ENCODE measurements at regions not wholly inside any gene's neighbourhood (a gene's known extent, or its start where the extent isn't known, plus 50 kb on each side); places are given as distances from the start of the nearest gene placed in this dataset.

DNA sequence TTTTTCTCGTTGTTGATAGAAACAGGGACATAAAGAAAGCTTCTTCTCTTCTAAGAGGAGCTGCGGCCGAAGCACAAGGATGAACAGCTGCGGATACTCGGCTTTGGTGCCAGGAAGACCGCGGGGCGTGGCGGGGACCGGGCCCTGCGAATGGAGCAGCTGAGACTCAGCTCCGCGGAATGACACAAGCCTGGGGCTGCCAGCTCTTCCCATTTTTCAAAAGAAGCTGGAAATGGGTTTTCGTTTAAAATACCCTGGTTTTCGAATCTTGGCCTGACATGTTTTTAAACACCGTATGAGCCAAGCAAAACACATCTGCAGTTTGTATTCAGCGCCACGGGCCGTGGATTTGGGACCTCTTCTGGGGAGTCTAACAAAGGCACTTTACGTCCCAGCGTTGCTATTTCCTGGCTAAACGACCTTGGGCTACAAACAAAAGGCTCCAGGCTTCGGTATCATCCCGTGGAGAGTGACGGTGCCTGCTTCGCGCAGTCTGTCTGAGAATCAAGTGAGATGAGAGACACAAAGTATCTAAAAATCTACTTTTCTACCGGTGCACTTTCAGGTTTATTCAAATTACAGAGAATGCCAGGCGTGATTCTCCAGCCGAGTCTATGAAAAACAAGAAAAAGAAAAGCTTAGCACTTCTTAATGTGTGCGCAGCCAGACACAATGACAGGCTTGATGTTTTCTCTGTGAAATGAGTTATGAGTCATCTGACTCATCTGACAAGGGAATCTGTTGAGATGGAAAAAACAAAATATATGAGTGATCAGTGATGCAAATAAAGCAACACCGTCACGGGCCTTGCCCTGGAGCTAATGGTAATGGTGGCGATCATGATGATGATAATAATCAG, 114.0 kb upstream of the TMEM132D start:
- DNase-seq = peak; percentile 78

DNA sequence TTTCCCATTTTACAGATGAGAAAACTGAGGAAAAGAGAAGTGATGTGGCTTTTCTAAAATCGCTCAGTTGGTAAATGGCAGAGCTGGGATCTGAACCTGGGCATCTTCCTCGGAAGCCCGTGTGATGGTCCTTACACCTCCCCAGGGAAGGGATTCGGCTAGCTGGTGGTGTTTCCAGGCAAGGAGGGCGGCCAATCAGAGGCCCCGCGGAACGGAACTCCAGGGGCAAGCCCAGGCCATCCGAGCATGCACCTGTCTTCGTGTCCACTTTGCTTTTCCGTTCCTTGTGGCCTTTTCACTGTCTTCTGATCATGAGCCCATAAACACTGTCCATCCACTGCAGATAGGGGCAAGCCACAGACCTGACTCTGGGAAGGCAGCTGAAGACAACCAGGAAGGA, 114.8 kb upstream of the TMEM132D start:
- no peak for DNase-seq

DNA sequence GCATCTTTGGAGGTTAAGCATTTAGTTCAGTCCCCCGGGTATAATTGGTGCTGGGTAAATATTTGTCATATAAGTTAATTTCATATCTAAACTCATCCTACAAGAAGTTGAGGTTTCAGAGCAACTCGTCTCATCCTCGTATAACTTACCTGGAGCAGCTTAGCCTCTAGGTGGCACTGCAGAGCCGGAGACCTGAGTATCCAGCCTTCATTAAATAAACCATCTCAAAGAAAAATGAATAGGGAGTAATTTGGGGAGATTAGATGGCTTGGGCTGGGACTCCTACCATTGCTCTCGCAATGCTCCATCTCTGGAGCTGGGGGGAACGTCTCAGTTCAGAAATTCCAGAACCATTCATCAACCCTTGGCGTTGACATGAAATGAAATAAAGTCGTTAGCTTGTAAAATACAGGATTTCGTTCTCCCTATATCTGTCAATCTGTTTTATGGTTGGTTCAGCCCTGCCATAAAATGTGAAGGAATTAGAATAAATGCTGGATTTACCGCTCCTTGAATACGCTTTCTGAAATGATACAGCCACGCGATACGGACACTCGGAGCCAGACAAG, 122.9 kb upstream of the TMEM132D start:
- no peak for DNase-seq

DNA sequence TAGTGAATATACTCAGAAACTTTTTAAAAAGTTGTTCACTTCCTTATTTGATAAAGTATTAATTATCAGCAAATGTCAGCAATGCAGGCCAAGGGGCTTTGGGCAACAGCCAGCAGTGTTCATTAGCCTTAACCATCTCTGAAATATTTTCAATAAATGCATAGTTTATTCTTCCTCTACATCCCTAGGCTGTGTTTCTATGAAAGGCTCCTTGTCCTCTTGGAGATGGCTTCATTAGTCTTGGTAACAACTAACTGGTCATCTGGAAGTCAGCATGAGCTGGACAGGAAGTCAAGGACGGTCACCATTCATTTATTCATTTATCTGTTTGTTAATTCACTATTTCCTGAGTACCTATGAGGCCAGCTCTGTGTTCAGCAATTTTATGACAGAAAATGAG, 124.0 kb upstream of the TMEM132D start:
- DNase-seq = no peak

DNA sequence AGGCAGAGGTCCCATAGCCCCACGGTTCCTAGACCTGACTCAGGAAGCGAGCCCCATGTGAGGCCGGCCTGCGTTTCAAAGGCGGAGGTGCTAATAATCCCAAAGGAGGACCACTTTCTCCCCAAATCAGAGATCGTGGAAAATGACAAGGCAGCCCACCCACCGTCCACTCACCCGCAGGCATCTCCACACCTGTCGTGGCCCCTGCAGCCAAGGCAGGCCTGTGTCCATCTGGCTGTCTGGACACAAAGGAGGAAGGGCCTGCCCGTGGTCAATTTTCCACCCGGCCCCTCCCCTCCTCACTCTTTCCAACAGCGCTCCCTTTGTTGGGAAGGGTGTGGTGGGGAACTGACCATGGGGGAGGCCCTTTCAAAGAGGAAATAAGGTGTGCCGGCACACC, 125.3 kb upstream of the TMEM132D start:
- no peak for DNase-seq

DNA sequence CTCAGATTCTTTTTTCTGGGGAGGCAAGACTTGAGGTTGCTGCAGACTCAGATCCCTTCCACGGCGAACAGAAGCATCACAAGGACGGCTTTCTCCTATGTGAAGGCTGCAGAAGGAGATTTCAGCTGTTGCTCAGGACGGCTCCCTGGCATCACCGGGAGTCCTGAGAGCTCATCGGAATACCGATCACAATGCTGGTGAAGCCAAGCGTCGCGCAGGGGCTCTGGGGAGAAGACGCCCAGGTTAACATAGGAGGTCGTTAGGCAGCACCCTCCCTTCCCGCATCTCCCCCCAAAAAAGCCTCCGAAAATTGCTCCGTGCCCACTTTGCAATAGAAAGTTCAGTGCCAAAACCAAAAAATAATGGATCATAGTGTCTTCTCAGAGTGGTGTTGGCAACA, 127.2 kb upstream of the TMEM132D start:
- no peak for DNase-seq

DNA sequence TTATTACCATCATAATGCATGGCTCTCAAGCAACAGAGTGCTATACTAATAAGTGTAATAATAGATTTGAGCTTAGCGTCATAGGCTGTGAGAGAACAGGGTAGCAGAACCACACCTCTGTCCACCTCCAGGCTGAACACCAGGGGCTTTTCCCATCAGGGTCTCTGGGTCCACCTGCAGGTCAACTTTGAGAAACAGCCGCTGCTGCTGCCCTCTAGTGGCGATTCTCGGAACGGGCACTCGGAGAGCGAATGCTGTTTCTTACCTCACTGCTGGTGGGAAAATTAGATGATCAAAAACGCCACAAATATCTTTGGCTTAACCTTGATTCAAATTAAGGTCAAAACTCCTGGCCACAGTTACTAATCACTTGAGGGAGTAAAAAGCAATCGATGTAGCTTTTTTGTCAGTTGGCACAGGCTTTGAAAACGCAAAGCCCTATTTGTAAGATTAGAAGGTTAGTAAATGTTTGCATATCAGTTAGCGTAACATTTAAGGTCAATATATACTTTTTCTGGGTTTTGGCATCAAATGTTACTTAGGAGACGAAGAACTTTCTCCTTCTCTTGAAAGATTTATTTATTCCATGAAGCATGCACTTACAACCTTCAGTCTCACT, 127.9 kb upstream of the TMEM132D start:
- DNase-seq = peak; percentile 31

DNA sequence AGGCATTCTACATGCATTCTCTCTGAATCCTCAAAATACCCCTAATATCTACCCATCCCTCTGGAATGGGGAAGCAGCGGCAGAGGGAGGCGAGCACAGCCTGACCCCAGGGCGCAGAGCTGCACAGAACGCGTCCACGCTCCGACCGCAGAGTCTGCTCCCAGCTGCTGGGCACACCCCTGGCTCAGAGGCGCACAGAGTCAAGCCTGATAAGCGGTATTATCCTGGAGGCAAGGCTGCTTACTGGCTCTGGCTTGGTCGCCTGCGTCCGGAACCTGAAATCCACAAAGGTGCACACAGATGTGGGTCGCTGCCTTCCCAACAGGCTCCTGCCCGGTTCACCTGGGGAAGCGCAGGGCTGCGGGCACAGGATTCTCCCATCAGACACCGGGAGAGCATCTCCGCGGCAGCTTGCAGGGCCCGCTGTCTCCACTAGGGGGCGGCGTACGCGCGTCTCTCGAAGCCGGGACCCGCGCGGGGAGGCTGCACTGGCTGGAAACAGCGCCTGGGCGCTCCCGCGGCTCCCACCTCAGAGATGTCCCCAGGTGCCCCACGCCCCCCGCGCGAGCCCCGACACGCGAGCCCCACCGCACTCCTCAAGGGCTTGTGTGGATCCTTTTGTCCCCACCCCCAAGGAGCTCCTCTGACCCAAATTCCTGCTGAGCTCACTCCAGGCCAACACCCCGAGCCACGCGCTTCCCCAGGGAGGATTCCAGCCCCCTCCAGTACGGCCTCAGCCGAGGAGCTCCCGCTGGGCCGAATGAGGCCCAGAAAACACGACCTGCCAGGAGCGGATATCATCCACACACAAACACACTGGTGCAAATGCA, 120.1 kb upstream of the FZD10 start:
- peak; percentile 47 for DNase-seq

DNA sequence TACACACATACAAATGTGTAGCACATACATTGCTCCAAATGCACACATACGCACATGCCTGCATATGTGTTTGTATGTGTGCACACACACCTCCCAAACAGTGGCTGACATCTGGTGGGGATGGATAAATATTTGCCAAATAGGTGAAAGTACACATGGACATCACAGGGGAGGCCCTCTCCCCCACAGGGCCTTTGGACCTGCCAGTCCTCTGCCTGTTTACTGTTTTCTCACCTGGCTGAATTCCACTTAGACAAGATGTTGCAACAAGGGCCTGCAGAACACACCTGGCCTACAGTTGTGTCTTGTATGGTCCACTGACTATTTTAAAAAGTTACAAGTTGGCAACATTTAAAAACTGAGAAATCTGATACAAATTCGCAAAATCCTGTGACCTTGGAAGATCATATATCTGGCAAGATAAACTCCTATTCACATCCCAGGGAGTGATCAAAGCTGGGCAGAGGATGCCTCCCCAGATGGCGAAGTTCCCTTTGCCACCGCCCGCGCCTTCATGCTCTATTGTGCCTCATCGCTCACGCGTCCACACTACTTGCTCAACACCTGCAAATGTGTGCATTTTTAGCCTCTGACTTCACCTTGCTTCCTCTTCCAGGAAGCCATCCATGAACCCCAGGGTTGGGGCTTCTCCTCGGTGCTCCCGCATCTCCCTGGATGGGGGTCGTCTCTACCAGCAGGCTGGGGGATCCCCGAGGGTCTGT, 118.4 kb upstream of the FZD10 start:
- DNase-seq = no peak

DNA sequence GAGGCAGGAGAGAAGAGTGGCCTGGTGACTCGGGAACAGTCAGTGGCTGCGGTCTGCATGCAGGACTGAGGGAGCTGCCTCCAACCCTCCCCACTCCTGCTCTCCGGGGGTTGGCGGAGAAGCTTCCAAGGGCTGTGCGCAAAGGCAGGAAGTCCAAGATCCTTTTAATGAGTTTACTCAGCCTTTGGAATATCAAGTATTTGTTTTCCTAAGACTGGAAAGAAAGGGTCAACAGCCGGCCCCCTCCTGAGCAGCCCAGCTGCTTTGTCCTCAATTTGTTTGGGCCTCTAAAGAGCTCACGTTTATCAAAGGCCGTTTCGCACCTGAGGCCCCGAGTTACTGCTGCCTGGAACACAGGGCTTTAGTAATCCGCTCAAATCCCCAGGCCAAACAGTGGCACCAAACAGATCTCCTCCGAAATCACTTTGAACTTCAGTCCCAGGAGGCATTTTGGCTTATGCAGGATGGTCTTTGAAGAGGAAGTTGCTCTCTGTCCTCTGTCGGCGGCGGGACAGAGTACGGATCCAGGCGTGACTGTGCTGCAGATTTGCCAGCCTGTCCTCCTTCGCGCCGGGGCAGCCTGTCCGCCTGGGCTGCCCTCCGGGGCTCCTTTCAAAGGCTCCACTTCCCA, 117.2 kb upstream of the FZD10 start:
- DNase-seq = no peak

DNA sequence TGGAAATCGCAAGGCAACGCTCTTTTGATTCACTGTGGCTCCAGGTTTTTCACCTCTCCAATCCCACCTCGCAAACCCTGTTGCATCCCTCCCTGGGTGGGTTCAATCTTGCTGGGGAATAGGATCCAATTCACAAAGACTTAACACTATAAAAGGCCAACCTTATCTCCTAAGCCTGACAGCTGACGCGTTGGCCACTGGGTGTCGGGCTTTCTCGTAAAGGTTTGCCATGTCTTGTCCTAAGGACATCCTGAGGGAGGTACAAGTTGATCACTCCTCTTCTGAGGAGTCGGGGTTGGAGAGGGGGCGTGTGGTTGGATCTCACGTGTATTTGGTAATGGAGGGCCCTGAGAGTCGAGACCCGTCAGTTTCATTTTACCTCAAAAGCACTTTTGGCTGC, 112.6 kb upstream of the FZD10 start:
- no peak for DNase-seq

DNA sequence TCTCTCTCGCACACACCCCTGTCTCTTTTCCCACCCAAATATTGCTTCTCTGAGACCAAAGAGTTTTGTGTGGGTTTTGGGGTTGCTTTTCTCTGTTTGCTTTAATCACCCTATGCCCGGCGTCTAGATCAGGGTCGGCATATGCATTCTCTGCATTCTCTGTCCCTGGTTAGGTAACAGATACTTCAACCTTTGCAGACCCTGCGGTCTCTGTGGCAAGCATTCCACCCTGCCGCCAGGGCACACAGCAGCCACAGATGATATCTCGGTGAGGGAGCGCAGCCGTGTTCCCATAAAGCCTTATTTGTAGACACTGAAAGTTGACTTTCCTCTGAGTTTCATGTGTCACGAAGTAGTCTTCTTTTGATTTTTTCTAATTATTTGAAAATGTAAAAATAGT, 110.4 kb upstream of the FZD10 start:
- DNase-seq = no peak

DNA sequence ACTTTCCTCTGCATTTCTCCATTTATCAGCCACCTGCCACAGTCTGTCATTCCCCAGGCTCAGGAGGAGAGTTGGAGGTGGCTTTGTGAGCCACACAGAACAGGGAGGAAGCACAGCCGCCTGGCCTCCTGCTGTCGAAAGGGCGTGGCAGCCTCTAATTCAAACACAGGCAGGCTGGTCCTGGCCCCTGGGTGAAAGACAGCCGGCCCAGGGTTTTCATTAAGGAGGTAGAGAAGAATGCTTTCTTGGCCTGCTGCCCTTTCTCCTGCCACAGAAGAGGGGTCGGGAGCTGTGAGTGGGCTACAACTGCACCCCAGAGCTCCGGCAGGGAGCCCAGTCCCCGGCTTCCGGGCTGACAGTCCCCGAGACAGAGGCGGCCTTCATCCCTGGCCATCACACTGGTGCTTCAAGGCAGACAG, 108.6 kb upstream of the FZD10 start:
- no peak for DNase-seq

DNA sequence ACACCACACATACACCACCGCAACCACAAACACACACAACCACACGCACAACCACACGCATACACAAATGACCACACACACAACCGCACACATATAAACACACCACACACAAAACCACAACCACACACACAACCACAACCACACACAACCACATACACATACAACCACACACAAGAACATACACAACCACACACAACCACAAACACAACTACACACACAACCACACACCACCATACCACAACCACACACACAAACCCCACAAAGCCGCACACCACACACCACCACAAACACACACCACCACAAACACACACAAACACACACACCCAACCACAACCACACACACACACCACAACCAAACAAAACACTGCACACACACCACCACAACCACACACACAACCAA, 107.5 kb upstream of the FZD10 start:
- DNase-seq = no peak

DNA sequence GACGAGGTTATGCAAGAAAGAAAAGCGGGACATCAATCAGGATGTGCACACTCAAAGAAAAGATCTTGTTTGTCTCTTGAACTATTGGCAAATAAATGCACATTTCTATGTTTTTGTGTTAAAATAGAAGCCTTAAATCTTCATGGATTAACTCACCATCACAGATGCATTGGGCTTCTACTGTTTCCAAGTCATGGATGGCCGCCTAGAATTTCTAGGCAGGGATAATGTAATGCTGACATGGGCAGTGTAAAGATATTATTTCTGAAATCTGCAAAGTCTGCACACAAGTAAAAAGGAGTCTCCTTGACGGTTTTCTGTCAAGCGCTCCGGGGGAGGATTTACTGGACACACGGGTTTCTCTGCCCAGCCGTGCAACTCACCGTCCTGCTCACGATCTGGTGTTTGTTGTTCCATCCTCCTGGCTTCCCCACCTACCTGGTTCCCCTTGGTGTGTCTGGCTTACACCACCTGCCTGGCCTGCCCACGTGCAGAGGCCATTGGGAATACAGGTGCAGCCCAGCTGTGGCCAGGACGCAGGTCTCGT, 103.3 kb upstream of the FZD10 start:
- DNase-seq = no peak

DNA sequence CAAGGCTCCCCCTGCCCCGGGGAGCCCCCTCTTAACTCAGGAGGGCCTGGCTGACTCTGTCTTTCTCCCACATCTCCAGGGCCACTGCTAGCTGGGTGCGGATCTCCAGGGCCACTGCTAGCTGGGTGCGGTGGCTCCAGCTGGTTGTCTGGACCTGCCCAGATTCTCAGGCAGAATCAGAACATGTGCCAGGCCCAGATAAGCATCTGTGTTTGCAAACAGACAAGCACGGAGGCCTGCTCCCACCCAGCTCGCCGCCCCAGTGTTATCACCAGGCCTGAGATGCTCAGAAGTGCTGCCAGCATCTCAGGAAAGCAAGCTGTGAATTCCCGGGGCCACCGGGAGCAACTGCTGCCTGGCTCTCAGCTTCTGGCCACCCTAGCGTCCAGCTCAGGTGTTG, 98.4 kb upstream of the FZD10 start:
- DNase-seq = no peak

DNA sequence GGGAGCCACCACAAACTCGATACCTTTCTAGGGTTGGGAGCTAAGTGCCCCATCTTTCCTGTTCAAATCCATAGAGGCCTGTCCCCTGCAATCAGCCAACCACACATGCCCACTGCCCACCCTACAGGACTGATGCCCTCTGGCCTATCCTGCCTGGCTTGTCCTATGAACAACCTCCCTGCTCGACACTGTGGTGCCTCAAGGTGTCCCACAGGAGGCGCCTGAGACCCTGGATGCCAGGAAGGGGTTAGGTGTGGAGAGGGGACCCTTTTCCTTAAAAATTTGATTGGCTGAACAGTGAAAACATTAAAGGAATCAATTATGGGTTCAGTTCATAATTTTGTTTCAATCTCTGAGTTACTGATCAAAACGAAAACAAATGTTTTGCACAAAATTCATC, 97.3 kb upstream of the FZD10 start:
- DNase-seq = no peak

DNA sequence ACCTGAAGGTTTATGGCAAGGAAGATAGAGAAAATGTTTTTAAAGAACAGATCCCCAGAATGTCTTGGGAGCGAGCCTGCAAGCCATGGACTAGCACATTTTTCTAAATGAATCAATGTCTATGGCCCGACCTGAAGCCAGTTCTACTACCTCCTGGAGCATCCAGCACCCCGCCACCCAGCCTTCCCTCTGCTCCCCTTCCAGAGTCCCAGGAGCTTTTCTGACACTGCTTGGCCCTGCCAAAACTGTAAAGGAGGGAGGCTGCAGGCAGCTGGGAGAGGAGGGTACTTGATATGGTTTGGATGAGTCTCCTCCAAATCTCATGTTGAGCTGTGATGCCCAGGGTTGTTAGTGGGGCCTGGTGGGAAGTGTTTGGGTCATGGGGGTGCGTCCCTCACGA, 95.5 kb upstream of the FZD10 start:
- no peak for DNase-seq

DNA sequence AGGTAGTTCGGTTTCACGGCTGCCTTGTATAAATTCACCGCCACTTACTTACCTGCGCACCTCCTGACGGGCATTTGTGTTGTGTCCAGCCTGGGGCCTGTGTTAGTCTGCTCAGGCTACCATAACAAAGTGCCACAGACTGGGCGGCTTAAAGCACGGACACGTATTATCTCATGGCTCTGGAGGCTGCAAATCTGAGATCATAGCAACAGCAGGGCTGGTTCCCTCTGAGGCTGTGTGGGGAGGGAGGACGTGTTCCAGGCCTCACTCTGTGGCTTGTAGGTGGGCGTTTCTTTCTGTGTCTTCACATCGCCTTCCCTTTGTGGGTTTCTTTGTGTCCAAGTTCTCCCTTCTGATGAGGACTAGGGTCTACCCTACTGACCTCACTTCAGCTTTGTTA, 93.5 kb upstream of the FZD10 start:
- no peak for DNase-seq

DNA sequence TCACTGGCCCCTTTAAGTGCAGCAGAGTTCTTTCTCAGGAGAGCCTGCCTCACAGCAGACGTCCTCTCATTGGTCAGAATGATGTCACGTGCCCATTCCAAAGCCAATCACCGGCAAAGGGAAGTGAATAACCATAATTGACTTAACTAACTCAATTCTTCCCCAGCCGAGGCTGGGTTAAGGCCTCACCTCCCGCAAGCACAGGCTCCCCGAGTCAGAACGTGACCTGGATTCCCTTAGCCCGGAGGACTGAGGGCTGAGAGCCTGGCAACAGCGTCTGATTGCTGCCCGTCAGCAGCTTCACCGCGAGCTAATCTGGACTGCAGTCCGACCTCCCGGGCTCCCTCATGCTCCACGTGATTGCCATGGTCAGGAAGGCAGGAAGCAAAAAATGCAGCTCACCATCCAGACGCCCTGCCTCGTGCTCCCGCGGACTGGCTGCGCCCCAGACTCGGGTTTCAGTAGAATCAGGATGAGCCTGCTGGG, 92.1 kb upstream of the FZD10 start:
- DNase-seq = peak; percentile 46

DNA sequence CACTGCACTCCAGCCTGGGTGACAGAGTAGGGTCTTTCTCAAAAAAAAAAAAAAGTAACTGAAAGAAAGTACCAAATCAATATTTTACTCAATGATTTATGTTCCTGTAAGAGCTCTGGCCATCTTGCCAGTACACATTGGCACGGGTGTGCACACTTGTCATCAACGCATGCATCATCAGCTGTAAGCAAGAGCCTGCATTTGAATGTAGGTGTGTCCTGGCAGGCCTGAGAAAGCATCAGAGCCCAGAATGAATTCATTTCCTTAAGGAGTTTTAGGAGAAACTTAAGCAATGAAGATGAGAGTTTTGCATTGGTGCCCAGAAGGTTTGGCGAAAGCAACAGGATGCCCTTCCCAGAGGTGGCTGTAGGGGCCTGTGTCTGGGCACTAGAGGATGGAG, 88.5 kb upstream of the FZD10 start:
- no peak for DNase-seq

Data from hindlimb muscle (tissue), 1 donor.